Brain microvascular endothelial cell (primary cell): ENCODE measurements at regions not wholly inside any gene's neighbourhood (a gene's known extent, or its start where the extent isn't known, plus 50 kb on each side); places are given as distances from the start of the nearest gene placed in this dataset.
A peak's percentile ranks its signal among the peaks of the same experiment; 100 is the strongest.

Source experiments
- DNase-seq: peaks from one replicate; pipeline ENCODE4 v3.0.0-alpha.2; 2020
- H3K27ac ChIP-seq: fragments of 250-450 bp; sonication (Bioruptor Pico); 2 replicates; pipeline ENCODE4 v1.5.1; 2020; ENCODE audit warnings: mild to moderate bottlenecking, moderate library complexity
- H3K27me3 ChIP-seq: fragments of 250-450 bp; sonication (Bioruptor Pico); replicated peaks from 2 replicates; pipeline ENCODE4 v1.5.1; 2020; ENCODE audit warnings: mild to moderate bottlenecking
- H3K36me3 ChIP-seq: fragments of 250-450 bp; sonication (Bioruptor Pico); replicated peaks from 2 replicates; pipeline ENCODE4 v1.5.1; 2020; ENCODE audit warnings: mild to moderate bottlenecking
- H3K4me3 ChIP-seq: 2 replicates; pipeline ENCODE4 v1.5.1; 2011; ENCODE audit warnings: low read depth, mild to moderate bottlenecking, control low read depth, low read length, moderate library complexity
- CTCF ChIP-seq: IDR thresholded peaks from 2 replicates; pipeline ENCODE4 v1.5.1; 2011; ENCODE audit warnings: low read depth, mild to moderate bottlenecking, moderate library complexity, low read length, control low read depth, inconsistent platforms; ENCODE audit errors: missing control alignments
- in situ Hi-C: cut with HindIII; loops from 2 replicates; pipeline ENCODE4 v1.10.0; 2017; ENCODE audit warnings: low sequenced_read_pairs, low pct_ligation_motif_present

GRCh38 chr3:165538166-165538565 is 299.1 kb downstream of the BCHE start:
- no peaks in the 10 kb centered on the region for H3K36me3 ChIP-seq
- in situ Hi-C loops: no loop called here
- TF ChIP-seq CTCF: no peak
- no peak overlapping the region for H3K4me3 ChIP-seq
- DNase-seq: no peak
- H3K27me3 ChIP-seq: no peaks in the 10 kb centered on the region
- H3K27ac ChIP-seq: no peak overlapping the region

- in situ Hi-C loops: no loop called here
- DNase-seq: no peak
- H3K27me3 ChIP-seq: no peaks in the 10 kb centered on the region
- H3K27ac ChIP-seq: no peak overlapping the region
- no peaks in the 10 kb centered on the region for H3K36me3 ChIP-seq
- no peak overlapping the region for H3K4me3 ChIP-seq
- no peak for TF ChIP-seq CTCF
Observed at GRCh38 chr3:165532851-165533250, 304.4 kb downstream of the BCHE start.

- no peak overlapping the region for H3K4me3 ChIP-seq
- in situ Hi-C loops: no loop called here
- no peaks in the 10 kb centered on the region for H3K36me3 ChIP-seq
- H3K27me3 ChIP-seq: no peaks in the 10 kb centered on the region
- no peak for DNase-seq
- H3K27ac ChIP-seq: no peak overlapping the region
- TF ChIP-seq CTCF: no peak
Observed at GRCh38 chr3:165529451-165529850, 307.8 kb downstream of the BCHE start.

- no peak overlapping the region for H3K27ac ChIP-seq
- no peaks in the 10 kb centered on the region for H3K27me3 ChIP-seq
- H3K4me3 ChIP-seq: no peak overlapping the region
- TF ChIP-seq CTCF: no peak
- H3K36me3 ChIP-seq: no peaks in the 10 kb centered on the region
- in situ Hi-C loops: no loop called here
- DNase-seq: no peak
Observed at GRCh38 chr3:165526367-165526766, 310.9 kb downstream of the BCHE start.

GRCh38 chr3:165523801-165524200 is 313.4 kb downstream of the BCHE start:
- Histone ChIP-seq H3K27me3 (no peaks in the 10 kb centered on the region), H3K27ac (no peak overlapping the region), H3K36me3 (no peaks in the 10 kb centered on the region), H3K4me3 (no peak overlapping the region)
- peak; percentile 49 for DNase-seq
- in situ Hi-C loops: no loop called here
- TF ChIP-seq CTCF: no peak

GRCh38 chr3:165522386-165522785 is 314.8 kb downstream of the BCHE start:
- TF ChIP-seq CTCF: no peak
- H3K27me3 ChIP-seq: no peaks in the 10 kb centered on the region
- no peak overlapping the region for H3K4me3 ChIP-seq
- H3K27ac ChIP-seq: no peak overlapping the region
- in situ Hi-C loops: no loop called here
- DNase-seq: no peak
- no peaks in the 10 kb centered on the region for H3K36me3 ChIP-seq
